ENCODE measurements at regions not wholly inside any gene's neighbourhood (a gene's known extent, or its start where the extent isn't known, plus 50 kb on each side); places are given as distances from the start of the nearest gene placed in this dataset.
"Not testable (repeated sequence)": the region's sequence is repeated elsewhere in the genome, so short reads cannot be mapped to it uniquely, and the experiment has no call there.

- not testable (repeated sequence) for DNase-seq (ENCODE audit: low read depth)
These were observed 102.5 kb downstream of the CDRT15L2 start for GRCh38 chr17:20681746-20682722.

- not testable (repeated sequence) for DNase-seq (ENCODE audit: low read depth)
These were observed 104.2 kb downstream of the CDRT15L2 start for GRCh38 chr17:20683651-20684229.

GRCh38 chr17:20684975-20685374 lies 105.5 kb downstream of the CDRT15L2 start:
- not testable (repeated sequence) for DNase-seq (ENCODE audit: low read depth)

- not testable (repeated sequence) for DNase-seq (ENCODE audit: low read depth)
These were observed 108.1 kb downstream of the CDRT15L2 start for GRCh38 chr17:20687584-20687983.

- not testable (repeated sequence) for DNase-seq (ENCODE audit: low read depth)
These were observed 109.7 kb downstream of the CDRT15L2 start for GRCh38 chr17:20689170-20689749.

- not testable (repeated sequence) for DNase-seq (ENCODE audit: low read depth)
These were observed 113.2 kb downstream of the CDRT15L2 start for GRCh38 chr17:20692706-20693105.

- not testable (repeated sequence) for DNase-seq (ENCODE audit: low read depth)
These were observed 116.3 kb downstream of the CDRT15L2 start for GRCh38 chr17:20695871-20696270.

- DNase-seq (ENCODE audit: low read depth), result not testable (repeated sequence)
These were observed 119.1 kb downstream of the CDRT15L2 start for GRCh38 chr17:20698463-20699206.

GRCh38 chr17:20700528-20700927 lies 121.0 kb downstream of the CDRT15L2 start:
- DNase-seq (ENCODE audit: low read depth), result not testable (repeated sequence)

- not testable (repeated sequence) for DNase-seq (ENCODE audit: low read depth)
These were observed 121.8 kb downstream of the CDRT15L2 start for GRCh38 chr17:20701366-20701765.

- DNase-seq (ENCODE audit: low read depth), result no peak
These were observed 123.2 kb downstream of the CDRT15L2 start for GRCh38 chr17:20702692-20703091.

GRCh38 chr17:20703781-20704180 lies 124.3 kb downstream of the CDRT15L2 start:
- no peak for DNase-seq (ENCODE audit: low read depth)

- not testable (repeated sequence) for DNase-seq (ENCODE audit: low read depth)
These were observed 125.7 kb downstream of the CDRT15L2 start for GRCh38 chr17:20705186-20705585.

- no peak for DNase-seq (ENCODE audit: low read depth)
These were observed 127.3 kb downstream of the CDRT15L2 start for GRCh38 chr17:20706751-20707373.

- not testable (repeated sequence) for DNase-seq (ENCODE audit: low read depth)
These were observed 129.3 kb downstream of the CDRT15L2 start for GRCh38 chr17:20708821-20709220.

GRCh38 chr17:20716481-20716880 lies 137.0 kb downstream of the CDRT15L2 start:
- not testable (repeated sequence) for DNase-seq (ENCODE audit: low read depth)

GRCh38 chr17:20721171-20721570 lies 141.6 kb downstream of the CDRT15L2 start:
- DNase-seq (ENCODE audit: low read depth), result no peak

- DNase-seq (ENCODE audit: low read depth), result not testable (repeated sequence)
These were observed 144.9 kb downstream of the CDRT15L2 start for GRCh38 chr17:20724391-20724790.

- DNase-seq (ENCODE audit: low read depth), result not testable (repeated sequence)
These were observed 147.7 kb downstream of the CDRT15L2 start for GRCh38 chr17:20727201-20727600.

GRCh38 chr17:20728181-20728580 lies 148.7 kb downstream of the CDRT15L2 start:
- DNase-seq (ENCODE audit: low read depth), result no peak

- DNase-seq (ENCODE audit: low read depth), result not testable (repeated sequence)
These were observed 151.6 kb downstream of the CDRT15L2 start for GRCh38 chr17:20731131-20731530.

Data from activated T-cell treated with anti-CD3 and anti-CD28 coated beads for 24 hours (primary cell).